ENCODE measurements at regions not wholly inside any gene's neighbourhood (a gene's known extent, or its start where the extent isn't known, plus 50 kb on each side); places are given as distances from the start of the nearest gene placed in this dataset.

- TF ChIP-seq CTCF (IDR thresholded peaks at IDR 0.05 in 4 of 5, conservative IDR thresholded peaks at IDR 0.05 in 1 of 5) (no peak), POLR2A (IDR thresholded peaks at IDR 0.05) (no peak)
Observed at GRCh38 chr4:11201256-11201655, 227.4 kb downstream of the HS3ST1 start.

All from gastrocnemius medialis (tissue), 4 donors.